SIG-M5 treated with dmso at 0.1 percent for 504 hours (cell line): ENCODE measurements at regions not wholly inside any gene's neighbourhood (a gene's known extent, or its start where the extent isn't known, plus 50 kb on each side); places are given as distances from the start of the nearest gene placed in this dataset.
"Not testable (repeated sequence)": the region's sequence is repeated elsewhere in the genome, so short reads cannot be mapped to it uniquely, and the experiment has no call there.

Source experiments
- DNase-seq: peaks from one replicate; lab custom pipeline; 2025; ENCODE audit not compliant: unreplicated experiment; lab: John Stamatoyannopoulos, UW

DNA sequence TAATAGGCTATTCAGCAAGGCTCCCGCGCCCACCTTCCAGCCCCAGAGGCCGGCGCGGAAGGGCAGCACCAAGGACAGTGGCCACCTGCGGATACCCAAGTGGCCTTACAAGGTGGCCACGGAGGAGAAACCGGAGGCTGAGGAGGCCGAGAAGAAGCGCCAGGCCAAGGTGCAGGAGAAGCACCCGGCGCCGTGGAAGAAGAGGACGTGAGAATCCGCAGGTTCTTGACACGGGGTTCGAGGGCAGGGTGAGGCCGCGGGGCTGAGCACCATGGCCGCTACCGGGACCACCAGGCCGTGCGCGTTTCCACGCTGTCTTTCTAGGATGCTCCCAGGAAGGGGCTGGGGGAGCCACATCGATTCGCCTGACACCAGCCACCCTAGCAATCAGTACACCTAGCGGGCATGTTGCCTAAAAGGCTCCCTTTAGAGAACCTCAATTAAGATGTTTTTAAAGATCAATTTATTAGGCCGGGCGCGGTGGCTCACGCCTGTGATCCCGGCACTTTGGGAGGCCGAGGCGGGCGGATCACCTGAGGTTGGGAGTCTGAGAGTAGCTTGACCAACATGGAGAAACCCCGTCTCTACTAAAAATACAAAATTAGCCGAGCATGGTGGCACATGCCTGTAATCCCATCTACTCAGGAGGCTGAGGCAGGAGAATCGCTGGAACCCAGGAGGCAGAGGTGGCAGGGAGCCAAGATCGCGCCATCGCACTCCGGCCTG, 134.3 kb upstream of the OR4C13 start:
- not testable (repeated sequence) for DNase-seq

DNA sequence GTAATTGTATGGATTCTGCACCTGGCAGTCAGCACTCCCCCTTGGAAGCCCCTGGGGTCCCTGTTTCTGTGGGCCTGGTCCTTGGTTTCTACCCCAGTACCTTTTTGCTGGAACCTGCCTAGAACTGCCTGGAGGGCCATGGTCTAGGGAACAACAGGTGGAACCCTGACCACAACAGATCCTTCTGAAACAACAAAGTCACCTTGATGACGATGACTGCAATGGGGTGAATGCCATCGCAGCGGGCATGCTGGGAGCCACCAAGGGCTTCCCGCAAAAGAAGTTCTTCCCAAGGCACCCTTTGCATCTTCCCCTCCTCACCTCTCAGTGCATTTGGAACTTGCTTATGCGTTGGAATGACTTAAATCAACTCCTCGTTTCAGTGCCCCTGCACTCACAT, 129.0 kb upstream of the OR4C13 start:
- not testable (repeated sequence) for DNase-seq

DNA sequence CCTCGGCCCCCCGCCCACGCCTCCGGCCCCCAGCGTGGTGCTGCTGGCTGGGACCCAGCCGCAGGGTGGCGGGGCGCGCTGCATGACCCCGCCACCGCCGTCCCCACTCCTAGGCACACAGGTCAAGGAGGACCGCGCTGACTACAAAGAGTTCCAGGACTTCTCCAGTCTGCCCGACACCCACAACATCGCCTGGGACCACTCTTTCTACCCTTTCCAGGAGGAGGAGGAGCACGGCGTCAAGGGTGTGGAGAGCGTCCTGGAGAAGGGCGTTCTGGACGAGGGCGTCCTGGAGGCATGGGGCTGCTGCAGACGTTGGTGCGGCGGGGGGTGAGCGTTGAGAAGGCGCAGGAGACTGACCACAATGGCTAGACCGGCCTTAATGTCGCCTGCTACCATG, 101.7 kb upstream of the OR4C13 start:
- DNase-seq, result not testable (repeated sequence)

DNA sequence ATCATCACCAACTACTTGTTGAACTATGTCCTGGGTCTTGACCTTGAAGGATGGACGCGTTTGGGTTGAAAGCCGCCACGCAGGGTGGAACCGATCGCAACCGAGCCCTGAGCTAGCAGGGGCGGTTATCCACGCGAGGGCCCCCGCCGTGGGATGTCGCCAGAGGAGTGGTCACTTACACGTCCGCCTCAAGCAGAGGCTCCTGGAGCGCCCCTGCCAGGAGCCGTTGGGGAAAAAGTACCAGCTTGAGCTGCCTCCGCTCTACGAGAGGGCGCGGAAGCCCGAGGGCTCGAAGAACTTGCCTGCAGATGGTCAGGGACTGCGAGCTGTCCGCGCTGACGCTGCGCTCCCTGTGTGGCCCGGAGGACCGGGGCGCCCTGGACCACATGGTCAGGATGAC, 100.7 kb upstream of the OR4C13 start:
- no peak for DNase-seq

DNA sequence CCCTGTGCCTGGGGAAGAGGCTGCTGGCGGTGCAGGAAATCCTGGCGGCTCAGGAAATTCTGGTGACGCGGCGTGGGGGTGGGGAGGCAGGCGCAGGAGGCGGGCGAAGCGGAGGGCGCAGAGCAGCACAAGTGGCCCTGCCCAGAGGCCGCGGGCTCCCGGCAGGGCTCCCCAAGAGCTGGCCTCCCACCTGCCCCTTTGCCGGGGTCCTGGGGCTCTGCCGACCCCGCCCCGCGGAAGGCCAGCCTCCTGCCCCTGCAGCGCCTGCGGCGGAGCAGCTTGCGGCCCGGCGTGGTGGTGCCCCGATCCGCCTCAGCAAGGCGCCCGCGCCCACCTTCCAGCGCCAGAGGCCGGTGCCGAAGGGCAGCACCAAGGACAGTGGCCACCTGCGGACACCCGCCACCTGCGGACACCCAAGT, 100.2 kb upstream of the OR4C13 start:
- DNase-seq, result no peak

DNA sequence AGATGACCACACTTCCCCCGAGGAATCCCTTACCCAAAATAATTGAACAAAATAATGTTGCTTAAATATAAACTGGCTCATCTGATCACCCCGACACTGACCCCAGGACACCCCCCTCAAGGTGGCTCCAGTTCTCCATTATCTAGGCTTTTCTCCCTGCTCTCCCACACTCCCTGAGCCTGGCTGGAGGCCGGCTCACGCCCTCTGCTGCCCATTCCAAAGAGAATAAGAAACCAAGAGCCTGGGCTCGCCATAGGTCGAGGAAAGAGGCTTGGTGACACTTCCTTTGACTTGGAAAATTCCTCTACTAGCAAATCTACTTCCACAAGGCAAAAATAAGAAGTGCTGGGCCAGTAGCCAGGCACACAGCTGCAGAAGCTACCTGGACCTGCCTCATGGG, 63.3 kb upstream of the OR4C13 start:
- not testable (repeated sequence) for DNase-seq

DNA sequence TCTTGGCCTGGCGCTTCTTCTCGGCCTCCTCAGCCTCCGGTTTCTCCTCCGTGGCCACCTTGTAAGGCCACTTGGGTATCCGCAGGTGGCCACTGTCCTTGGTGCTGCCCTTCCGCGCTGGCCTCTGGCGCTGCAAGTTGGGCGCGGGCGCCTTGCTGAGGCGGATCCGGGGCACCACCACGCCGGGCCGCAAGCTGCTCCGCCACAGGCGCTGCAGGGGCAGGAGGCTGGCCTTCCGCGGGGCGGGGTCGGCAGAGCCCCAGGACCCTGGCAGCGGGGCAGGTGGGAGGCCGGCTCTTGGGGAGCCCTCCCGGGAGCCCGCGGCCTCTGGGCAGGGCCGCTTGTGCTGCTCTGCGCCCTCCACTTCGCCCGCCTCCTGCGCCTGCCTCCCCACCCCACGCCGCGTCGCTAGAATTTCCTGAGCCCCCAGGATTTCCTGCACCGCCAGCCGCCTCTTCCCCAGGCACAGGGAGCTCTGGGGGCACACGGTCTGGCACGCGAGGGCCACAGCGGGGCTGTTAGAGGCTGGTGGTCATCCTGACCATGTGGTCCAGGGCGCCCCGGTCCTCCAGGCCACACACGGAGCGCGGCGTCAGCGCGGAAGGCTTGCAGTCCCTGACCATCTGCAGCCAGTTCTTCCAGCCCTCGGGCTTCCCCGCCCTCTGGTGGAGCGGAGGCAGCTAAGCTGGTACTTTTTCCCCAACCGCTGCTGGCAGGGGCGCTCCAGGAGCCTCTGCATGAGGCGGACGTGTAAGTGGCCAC, 60.1 kb upstream of the OR4C13 start:
- not testable (repeated sequence) for DNase-seq

DNA sequence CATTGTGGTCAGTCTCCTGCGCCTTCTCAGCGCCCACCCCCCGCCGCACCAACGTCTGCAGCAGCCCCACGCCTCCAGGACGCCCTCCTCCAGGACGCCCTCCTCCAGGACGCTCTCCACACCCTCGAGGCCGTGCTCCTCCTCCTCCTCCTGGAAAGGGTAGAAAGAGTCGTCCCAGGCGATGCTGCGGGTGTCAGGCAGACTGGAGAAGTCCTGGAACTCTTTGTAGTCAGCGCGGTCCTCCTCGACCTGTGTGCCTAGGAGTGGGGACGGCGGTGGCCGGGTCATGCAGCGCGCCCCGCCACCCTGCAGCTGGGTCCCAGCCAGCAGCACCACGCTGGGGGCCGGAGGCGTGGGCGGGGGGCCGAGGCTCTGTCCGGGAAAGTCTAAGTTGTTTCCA, 58.7 kb upstream of the OR4C13 start:
- not testable (repeated sequence) for DNase-seq
